Skeletal muscle cell (primary cell): ENCODE measurements at regions not wholly inside any gene's neighbourhood (a gene's known extent, or its start where the extent isn't known, plus 50 kb on each side); places are given as distances from the start of the nearest gene placed in this dataset.
"Not testable (repeated sequence)": the region's sequence is repeated elsewhere in the genome, so short reads cannot be mapped to it uniquely, and the experiment has no call there.

Experiments
- DNase-seq: peaks from one replicate; pipeline ENCODE4 v3.0.0-alpha.2; 2010; ENCODE audit warnings: low read depth
- H3K4me3 ChIP-seq: 2 replicates; pipeline ENCODE4 v1.5.1; 2011; ENCODE audit warnings: low read depth, mild to moderate bottlenecking, control low read depth, low read length, moderate library complexity

- no peak overlapping the region for H3K4me3 ChIP-seq
- DNase-seq, result no peak
These were observed 325.1 kb downstream of the IL20RB start for GRCh38 chr3:137282871-137283270.

GRCh38 chr3:137285924-137286323 lies 328.1 kb downstream of the IL20RB start:
- H3K4me3 ChIP-seq, result no peak overlapping the region
- no peak for DNase-seq

GRCh38 chr3:137293086-137293485 lies 335.3 kb downstream of the IL20RB start:
- DNase-seq, result no peak
- H3K4me3 ChIP-seq, result no peak overlapping the region

GRCh38 chr3:137294139-137294538 lies 336.4 kb downstream of the IL20RB start:
- H3K4me3 ChIP-seq, result no peak overlapping the region
- DNase-seq, result no peak

- no peak overlapping the region for H3K4me3 ChIP-seq
- DNase-seq, result no peak
These were observed 337.1 kb downstream of the IL20RB start for GRCh38 chr3:137294839-137295238.

GRCh38 chr3:137295336-137295735 lies 337.6 kb downstream of the IL20RB start:
- H3K4me3 ChIP-seq, result no peak overlapping the region
- no peak for DNase-seq

GRCh38 chr3:137296116-137296515 lies 338.3 kb downstream of the IL20RB start:
- no peak for DNase-seq
- no peak overlapping the region for H3K4me3 ChIP-seq

GRCh38 chr3:137297770-137298169 lies 340.0 kb downstream of the IL20RB start:
- no peak overlapping the region for H3K4me3 ChIP-seq
- no peak for DNase-seq

- DNase-seq, result no peak
These were observed 342.9 kb downstream of the IL20RB start for GRCh38 chr3:137300703-137301102.

GRCh38 chr3:137304313-137305056 lies 346.7 kb downstream of the IL20RB start:
- no peak overlapping the region for H3K4me3 ChIP-seq
- DNase-seq, result no peak

More at GRCh38 chr3:137300703-137301102, 342.9 kb downstream of the IL20RB start:
- H3K4me3 ChIP-seq, result no peak overlapping the region

- no peak for DNase-seq
- H3K4me3 ChIP-seq, result no peak overlapping the region
These were observed 366.3 kb downstream of the IL20RB start for GRCh38 chr3:137324114-137324513.

- no peak for DNase-seq
- no peak overlapping the region for H3K4me3 ChIP-seq
These were observed 367.4 kb downstream of the IL20RB start for GRCh38 chr3:137325170-137325569.

GRCh38 chr3:137325934-137326333 lies 368.2 kb downstream of the IL20RB start:
- no peak overlapping the region for H3K4me3 ChIP-seq
- DNase-seq, result no peak

GRCh38 chr3:137329594-137329993 lies 371.8 kb downstream of the IL20RB start:
- H3K4me3 ChIP-seq, result no peak overlapping the region

GRCh38 chr3:137330246-137330645 lies 372.5 kb downstream of the IL20RB start:
- H3K4me3 ChIP-seq, result no peak overlapping the region
- DNase-seq, result no peak

More at GRCh38 chr3:137329594-137329993, 371.8 kb downstream of the IL20RB start:
- no peak for DNase-seq

GRCh38 chr3:137332297-137332696 lies 374.5 kb downstream of the IL20RB start:
- no peak for DNase-seq
- no peak overlapping the region for H3K4me3 ChIP-seq

- DNase-seq, result no peak
- no peak overlapping the region for H3K4me3 ChIP-seq
These were observed 377.7 kb downstream of the IL20RB start for GRCh38 chr3:137335478-137335877.

GRCh38 chr3:137338400-137338799 lies 380.6 kb downstream of the IL20RB start:
- H3K4me3 ChIP-seq, DNase-seq: not testable (repeated sequence)

GRCh38 chr3:137343283-137343682 lies 385.5 kb downstream of the IL20RB start:
- H3K4me3 ChIP-seq, result no peak overlapping the region
- no peak for DNase-seq

- H3K4me3 ChIP-seq, result no peak overlapping the region
- no peak for DNase-seq
These were observed 389.3 kb downstream of the IL20RB start for GRCh38 chr3:137347132-137347531.

GRCh38 chr3:137347817-137348368 lies 390.1 kb downstream of the IL20RB start:
- DNase-seq, result no peak
- H3K4me3 ChIP-seq, result no peak overlapping the region
